Mesenchymal stem cell (in vitro differentiated cells and primary cell): ENCODE measurements at regions not wholly inside any gene's neighbourhood (a gene's known extent, or its start where the extent isn't known, plus 50 kb on each side); places are given as distances from the start of the nearest gene placed in this dataset.

Source experiments
- DNase-seq: peaks from one replicate; pipeline ENCODE4 v3.0.0-alpha.2; 2013
- H2AFZ ChIP-seq: one replicate; pipeline ENCODE4 v1.6.1; 2013; ENCODE audit warnings: low read depth, mild to moderate bottlenecking, control low read depth, inconsistent platforms, low read length, moderate library complexity
- H2AK5ac ChIP-seq: 2 replicates; pipeline ENCODE4 v1.6.1; 2013; ENCODE audit warnings: low read length, moderate library complexity, mild to moderate bottlenecking, inconsistent platforms; ENCODE audit not compliant: severe bottlenecking
- H2BK120ac ChIP-seq: one replicate; pipeline ENCODE4 v1.6.1; 2013; ENCODE audit warnings: low read depth, mild to moderate bottlenecking, inconsistent platforms, low read length, moderate library complexity
- H2BK12ac ChIP-seq, 2 experiments: one replicate each; pipeline ENCODE4 v1.6.1; 2013; ENCODE audit warnings: inconsistent platforms in 2 of 2, low read length in 2 of 2, mild to moderate bottlenecking in 2 of 2, moderate library complexity in 2 of 2, control low read depth in 1 of 2
- H2BK15ac ChIP-seq: one replicate; pipeline ENCODE4 v1.6.1; 2013; ENCODE audit warnings: mild to moderate bottlenecking, low read depth, inconsistent platforms; ENCODE audit not compliant: poor library complexity, severe bottlenecking
- H2BK5ac ChIP-seq: 2 replicates; pipeline ENCODE4 v1.6.1; 2013; ENCODE audit warnings: low read depth, mild to moderate bottlenecking, low read length, control low read depth, inconsistent platforms; ENCODE audit not compliant: poor library complexity, severe bottlenecking
- H3K14ac ChIP-seq, 2 experiments: one replicate each; pipeline ENCODE4 v1.6.1; 2013; ENCODE audit warnings: inconsistent platforms in 2 of 2, low read length in 2 of 2, control low read depth in 1 of 2, mild to moderate bottlenecking in 1 of 2, moderate library complexity in 1 of 2
- H3K18ac ChIP-seq, 2 experiments: one replicate each; pipeline ENCODE4 v1.6.1; 2013; ENCODE audit warnings: inconsistent platforms in 2 of 2, low read length in 2 of 2, control low read depth in 1 of 2, low read depth in 1 of 2, mild to moderate bottlenecking in 1 of 2
- H3K23ac ChIP-seq, 2 experiments: one replicate each; pipeline ENCODE4 v1.6.1; 2013; ENCODE audit warnings: inconsistent platforms in 2 of 2, low read length in 2 of 2, mild to moderate bottlenecking in 2 of 2, moderate library complexity in 2 of 2, control low read depth in 1 of 2
- H3K27ac ChIP-seq: 2 replicates; pipeline ENCODE4 v1.5.1; 2013; ENCODE audit warnings: mild to moderate bottlenecking, moderate library complexity, low read length, control low read depth, inconsistent platforms; ENCODE audit not compliant: poor library complexity, severe bottlenecking
- H3K27me3 ChIP-seq, 2 experiments: 2 replicates each; pipeline versions ENCODE4 v1.6.1 to v1.7.0; 2013; ENCODE audit warnings: low read length in 2 of 2, mild to moderate bottlenecking in 2 of 2, moderate library complexity in 2 of 2, control low read depth in 1 of 2, inconsistent platforms in 1 of 2; ENCODE audit not compliant: control insufficient read depth in 1 of 2, insufficient read depth in 1 of 2
- H3K36me3 ChIP-seq, 2 experiments: 2 replicates each; pipeline versions ENCODE4 v1.6.1 to v1.7.0; 2013; ENCODE audit warnings: low read length in 2 of 2, control low read depth in 1 of 2, inconsistent platforms in 1 of 2, low read depth in 1 of 2, mild to moderate bottlenecking in 1 of 2; ENCODE audit not compliant: insufficient read depth in 2 of 2, control insufficient read depth in 1 of 2
- H3K4ac ChIP-seq, 2 experiments: one replicate each; pipeline ENCODE4 v1.6.1; 2013; ENCODE audit warnings: inconsistent platforms in 2 of 2, low read length in 2 of 2, mild to moderate bottlenecking in 2 of 2, moderate library complexity in 2 of 2, control low read depth in 1 of 2, low read depth in 1 of 2
- H3K4me1 ChIP-seq: 2 replicates; pipeline ENCODE4 v1.6.1; 2013; ENCODE audit warnings: low read depth, low read length, control low read depth; ENCODE audit not compliant: control insufficient read depth, insufficient read depth
- H3K4me2 ChIP-seq: 2 replicates; pipeline ENCODE4 v1.6.1; 2013; ENCODE audit warnings: low read length, mild to moderate bottlenecking, inconsistent platforms; ENCODE audit not compliant: poor library complexity, severe bottlenecking
- H3K4me3 ChIP-seq, 2 experiments: 2 replicates each; pipeline versions ENCODE4 v1.5.1 to v1.7.0; 2013; ENCODE audit warnings: low read length in 2 of 2, mild to moderate bottlenecking in 2 of 2, control low read depth in 1 of 2, low read depth in 1 of 2; ENCODE audit not compliant: insufficient read depth in 1 of 2
- H3K79me1 ChIP-seq: replicated peaks from 2 replicates; pipeline ENCODE4 v1.6.1; 2013; ENCODE audit warnings: mild to moderate bottlenecking, control low read depth, low read length, inconsistent platforms; ENCODE audit not compliant: poor library complexity, severe bottlenecking
- H3K9ac ChIP-seq: 2 replicates; pipeline ENCODE4 v1.7.0; 2013; ENCODE audit warnings: mild to moderate bottlenecking, low read length, moderate library complexity
- H3K9me3 ChIP-seq: 2 replicates; pipeline ENCODE4 v1.7.0; 2013; ENCODE audit warnings: mild to moderate bottlenecking, low read length; ENCODE audit not compliant: control insufficient read depth
- H4K8ac ChIP-seq: one replicate; pipeline ENCODE4 v1.6.1; 2013; ENCODE audit warnings: inconsistent platforms, mild to moderate bottlenecking, low read length, moderate library complexity
- H4K91ac ChIP-seq: one replicate; pipeline ENCODE4 v1.6.1; 2013; ENCODE audit warnings: mild to moderate bottlenecking, low read length, inconsistent platforms
- WGBS: methylation state at CpG from one replicate; pipeline ENCODE4 v1.1.7; 2013; ENCODE audit warnings: mixed read lengths; 5-methylcytosine and 5-hydroxymethylcytosine counted together

- no peak overlapping the region for H2BK12ac ChIP-seq
- H2AK5ac ChIP-seq = no peak overlapping the region
- H2BK5ac ChIP-seq = no peak overlapping the region
- no peaks in the 10 kb centered on the region for H3K36me3 ChIP-seq
- H4K91ac ChIP-seq = no peak overlapping the region
- no peak overlapping the region for H3K9ac ChIP-seq
- DNase-seq = no peak
- H3K79me1 ChIP-seq = no peaks in the 10 kb centered on the region
- WGBS = 73% methylated on average over 10 of the region's 10 CpGs
- H2BK120ac ChIP-seq = no peak overlapping the region
- H3K27ac ChIP-seq = no peak overlapping the region
- H3K4me2 ChIP-seq = no peak overlapping the region
- H3K23ac ChIP-seq = no peak overlapping the region
- H3K4me1 ChIP-seq = no peaks in the 10 kb centered on the region
- no peak overlapping the region for H3K4me3 ChIP-seq
- peaks cover 0 to 11% of the 10 kb centered on the region in 2 experiments for H3K27me3 ChIP-seq
- H3K18ac ChIP-seq = no peak overlapping the region
- no peak overlapping the region for H2AFZ ChIP-seq
- H2BK15ac ChIP-seq = no peak overlapping the region
- no peak overlapping the region for H4K8ac ChIP-seq
- H3K4ac ChIP-seq = no peak overlapping the region
- no peaks in the 10 kb centered on the region for H3K9me3 ChIP-seq
- H3K14ac ChIP-seq = no peak overlapping the region
These were observed 256.3 kb downstream of the MATN1 start for GRCh38 chr1:30467101-30467500.

- H3K4ac ChIP-seq = no peak overlapping the region
- no peak overlapping the region for H2BK15ac ChIP-seq
- no peak overlapping the region for H2BK120ac ChIP-seq
- DNase-seq = no peak
- no peak overlapping the region for H2AFZ ChIP-seq
- H4K91ac ChIP-seq = no peak overlapping the region
- no peak overlapping the region for H3K18ac ChIP-seq
- no peaks in the 10 kb centered on the region for H3K9me3 ChIP-seq
- no peak overlapping the region for H3K4me2 ChIP-seq
- 56% methylated on average over 3 of the region's 3 CpGs for WGBS
- no peaks in the 10 kb centered on the region for H3K4me1 ChIP-seq
- H3K27me3 ChIP-seq = peaks cover 0 to 11% of the 10 kb centered on the region in 2 experiments
- H2BK5ac ChIP-seq = no peak overlapping the region
- H3K23ac ChIP-seq = no peak overlapping the region
- H2BK12ac ChIP-seq = no peak overlapping the region
- H3K79me1 ChIP-seq = no peaks in the 10 kb centered on the region
- no peak overlapping the region for H3K27ac ChIP-seq
- H3K4me3 ChIP-seq = no peak overlapping the region
- H3K9ac ChIP-seq = no peak overlapping the region
- no peak overlapping the region for H3K14ac ChIP-seq
- H2AK5ac ChIP-seq = no peak overlapping the region
- H4K8ac ChIP-seq = no peak overlapping the region
- H3K36me3 ChIP-seq = no peaks in the 10 kb centered on the region
These were observed 256.8 kb downstream of the MATN1 start for GRCh38 chr1:30466610-30467009.

DNA sequence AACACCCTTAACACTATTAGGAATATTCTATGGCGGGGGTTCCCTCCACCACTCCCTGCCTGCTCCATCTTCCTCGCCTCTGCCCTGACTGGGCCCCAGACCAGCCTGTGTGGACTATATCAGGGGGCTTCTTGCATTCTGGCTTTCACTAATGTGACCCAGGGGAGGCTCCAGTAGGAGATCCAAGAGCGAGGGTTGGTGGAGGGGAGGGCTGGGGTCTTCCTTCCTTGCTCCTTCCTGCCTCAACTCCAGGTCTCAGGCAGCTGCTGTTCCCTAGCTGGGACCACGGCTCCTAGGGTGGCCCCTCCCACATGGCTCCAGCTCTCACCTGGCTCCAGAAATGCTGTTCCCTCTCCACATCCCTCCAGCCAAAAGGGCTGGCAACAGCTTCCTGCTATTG is 257.4 kb downstream of the MATN1 start:
- Histone ChIP-seq H3K18ac (no peak overlapping the region), H3K9me3 (no peaks in the 10 kb centered on the region), H3K4me2 (no peak overlapping the region), H4K91ac (no peak overlapping the region), H3K79me1 (no peaks in the 10 kb centered on the region), H3K27ac (no peak overlapping the region), H2BK5ac (no peak overlapping the region), H2AFZ (no peak overlapping the region), H3K4ac (no peak overlapping the region), H4K8ac (no peak overlapping the region), H2BK15ac (no peak overlapping the region), H3K9ac (no peak overlapping the region), H3K23ac (no peak overlapping the region), H3K27me3 (peaks cover 0 to 11% of the 10 kb centered on the region in 2 experiments), H2BK12ac (no peak overlapping the region), H3K4me3 (no peak overlapping the region), H3K14ac (no peak overlapping the region), H3K4me1 (no peaks in the 10 kb centered on the region), H2AK5ac (no peak overlapping the region), H3K36me3 (no peaks in the 10 kb centered on the region), H2BK120ac (no peak overlapping the region)
- no peak for DNase-seq
- WGBS = 55% methylated on average over 4 of the region's 4 CpGs

DNA sequence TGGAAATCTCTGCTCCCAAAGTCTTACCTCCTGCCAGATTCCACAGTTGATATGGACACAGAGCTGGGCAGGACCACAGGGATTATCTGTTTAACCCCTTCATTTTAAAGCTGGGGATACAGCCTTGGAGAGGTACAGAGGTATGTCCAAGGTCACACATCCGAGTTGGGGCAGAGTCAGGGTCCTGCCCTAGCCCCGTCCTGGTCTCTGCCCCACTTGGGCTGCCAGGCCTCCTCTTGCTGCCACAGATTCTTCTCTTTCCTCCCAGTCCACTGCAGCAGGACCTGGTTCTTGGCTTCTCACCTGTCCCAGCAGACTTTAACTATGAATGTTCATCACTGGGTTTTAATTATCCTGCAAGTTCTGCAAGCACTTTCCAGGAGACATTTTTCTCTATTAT is 258.3 kb downstream of the MATN1 start:
- H3K79me1 ChIP-seq = no peaks in the 10 kb centered on the region
- H3K4ac ChIP-seq = no peak overlapping the region
- no peak overlapping the region for H2BK12ac ChIP-seq
- H2AFZ ChIP-seq = no peak overlapping the region
- no peak overlapping the region for H3K9ac ChIP-seq
- no peak overlapping the region for H4K8ac ChIP-seq
- no peak overlapping the region for H3K23ac ChIP-seq
- no peak overlapping the region for H2BK5ac ChIP-seq
- H3K4me1 ChIP-seq = no peaks in the 10 kb centered on the region
- H3K4me2 ChIP-seq = no peak overlapping the region
- H2BK15ac ChIP-seq = no peak overlapping the region
- H3K14ac ChIP-seq = no peak overlapping the region
- no peak overlapping the region for H4K91ac ChIP-seq
- H3K27me3 ChIP-seq = peaks cover 0 to 11% of the 10 kb centered on the region in 2 experiments
- WGBS = 51% methylated on average over 2 of the region's 2 CpGs
- H2AK5ac ChIP-seq = no peak overlapping the region
- no peak overlapping the region for H3K4me3 ChIP-seq
- no peaks in the 10 kb centered on the region for H3K36me3 ChIP-seq
- no peak overlapping the region for H3K18ac ChIP-seq
- no peak for DNase-seq
- no peak overlapping the region for H2BK120ac ChIP-seq
- peaks cover 6% of the 10 kb centered on the region for H3K9me3 ChIP-seq
- H3K27ac ChIP-seq = no peak overlapping the region
